ENCODE measurements at regions not wholly inside any gene's neighbourhood (a gene's known extent, or its start where the extent isn't known, plus 50 kb on each side); places are given as distances from the start of the nearest gene placed in this dataset.

GRCh38 chr12:61694214-61694613 is 566.0 kb upstream of the USP15 start:
- Histone ChIP-seq H3K9me3 (no peaks in the 10 kb centered on the region), H3K27me3 (no peaks in the 10 kb centered on the region), H3K27ac (no peak overlapping the region), H3K4me3 (ENCODE audit: low read depth in 1 of 2, low read length in 1 of 2) (no peak overlapping the region), H3K36me3 (no peaks in the 10 kb centered on the region), H3K4me1 (ENCODE audit: control insufficient read depth in 1 of 2, insufficient read depth in 1 of 2, low read depth in 1 of 2, low read length in 1 of 2) (no peaks in the 10 kb centered on the region)
- TF ChIP-seq CTCF (IDR thresholded peaks at IDR 0.05) = no peak

GRCh38 chr12:61701471-61701870 is 558.7 kb upstream of the USP15 start:
- H3K4me3 ChIP-seq (ENCODE audit: low read depth in 1 of 2, low read length in 1 of 2) = no peak overlapping the region
- TF ChIP-seq CTCF (IDR thresholded peaks at IDR 0.05) = no peak
- no peaks in the 10 kb centered on the region for H3K4me1 ChIP-seq (ENCODE audit: control insufficient read depth in 1 of 2, insufficient read depth in 1 of 2, low read depth in 1 of 2, low read length in 1 of 2)
- H3K27me3 ChIP-seq = no peaks in the 10 kb centered on the region
- no peak overlapping the region for H3K27ac ChIP-seq
- H3K9me3 ChIP-seq = no peaks in the 10 kb centered on the region
- H3K36me3 ChIP-seq = no peaks in the 10 kb centered on the region

GRCh38 chr12:61706783-61707182 is 553.4 kb upstream of the USP15 start:
- H3K4me3 ChIP-seq (ENCODE audit: low read depth in 1 of 2, low read length in 1 of 2) = no peak overlapping the region
- H3K27me3 ChIP-seq = no peaks in the 10 kb centered on the region
- H3K4me1 ChIP-seq (ENCODE audit: control insufficient read depth in 1 of 2, insufficient read depth in 1 of 2, low read depth in 1 of 2, low read length in 1 of 2) = no peaks in the 10 kb centered on the region
- H3K9me3 ChIP-seq = no peaks in the 10 kb centered on the region
- no peaks in the 10 kb centered on the region for H3K36me3 ChIP-seq
- TF ChIP-seq CTCF (IDR thresholded peaks at IDR 0.05) = no peak
- no peak overlapping the region for H3K27ac ChIP-seq

GRCh38 chr12:61713121-61713520 is 547.1 kb upstream of the USP15 start:
- no peaks in the 10 kb centered on the region for H3K27me3 ChIP-seq
- H3K4me3 ChIP-seq (ENCODE audit: low read depth in 1 of 2, low read length in 1 of 2) = no peak overlapping the region
- no peaks in the 10 kb centered on the region for H3K9me3 ChIP-seq
- no peaks in the 10 kb centered on the region for H3K4me1 ChIP-seq (ENCODE audit: control insufficient read depth in 1 of 2, insufficient read depth in 1 of 2, low read depth in 1 of 2, low read length in 1 of 2)
- no peak overlapping the region for H3K27ac ChIP-seq
- no peaks in the 10 kb centered on the region for H3K36me3 ChIP-seq
- no peak for TF ChIP-seq CTCF (IDR thresholded peaks at IDR 0.05)

GRCh38 chr12:61717986-61718385 is 542.2 kb upstream of the USP15 start:
- H3K27me3 ChIP-seq = no peaks in the 10 kb centered on the region
- H3K9me3 ChIP-seq = no peaks in the 10 kb centered on the region
- TF ChIP-seq CTCF (IDR thresholded peaks at IDR 0.05) = no peak
- H3K4me3 ChIP-seq (ENCODE audit: low read depth in 1 of 2, low read length in 1 of 2) = no peak overlapping the region
- no peaks in the 10 kb centered on the region for H3K36me3 ChIP-seq
- H3K27ac ChIP-seq = no peak overlapping the region
- H3K4me1 ChIP-seq (ENCODE audit: control insufficient read depth in 1 of 2, insufficient read depth in 1 of 2, low read depth in 1 of 2, low read length in 1 of 2) = no peaks in the 10 kb centered on the region

GRCh38 chr12:61739925-61740324 is 520.3 kb upstream of the USP15 start:
- Histone ChIP-seq H3K9me3 (no peaks in the 10 kb centered on the region), H3K27me3 (no peaks in the 10 kb centered on the region), H3K4me1 (ENCODE audit: control insufficient read depth in 1 of 2, insufficient read depth in 1 of 2, low read depth in 1 of 2, low read length in 1 of 2) (no peaks in the 10 kb centered on the region), H3K36me3 (no peaks in the 10 kb centered on the region), H3K27ac (no peak overlapping the region), H3K4me3 (ENCODE audit: low read depth in 1 of 2, low read length in 1 of 2) (no peak overlapping the region)
- no peak for TF ChIP-seq CTCF (IDR thresholded peaks at IDR 0.05)

All from neutrophil (primary cell).